ENCODE measurements at regions not wholly inside any gene's neighbourhood (a gene's known extent, or its start where the extent isn't known, plus 50 kb on each side); places are given as distances from the start of the nearest gene placed in this dataset.

DNA sequence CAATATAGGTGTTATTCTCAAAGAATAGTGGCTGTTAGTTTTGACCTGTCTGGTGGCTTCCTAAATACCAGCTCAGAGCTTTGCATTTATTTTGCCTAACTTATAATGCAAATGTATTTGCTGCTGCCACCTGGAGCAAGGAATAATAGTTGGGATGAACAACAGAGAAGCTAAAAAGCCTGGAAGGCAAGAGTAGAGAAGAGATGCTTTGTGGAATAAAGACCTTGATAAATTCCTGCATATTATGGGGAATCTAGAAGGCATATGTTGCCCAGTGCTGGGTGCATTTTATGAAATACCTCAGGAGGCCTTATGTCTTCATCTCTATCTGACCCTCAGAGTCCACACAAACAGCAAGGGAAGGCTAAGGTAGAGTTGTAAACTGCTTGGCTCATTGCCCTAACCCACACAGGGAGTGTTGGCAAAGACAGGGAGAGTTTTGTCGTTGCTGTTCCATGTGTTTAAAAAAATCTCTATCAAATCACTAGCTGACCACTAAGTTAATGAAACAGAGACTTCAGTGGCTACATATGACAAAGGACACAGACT, 53.7 kb upstream of the SCAF11 start:
- TF ChIP-seq CTCF (conservative IDR thresholded peaks at IDR 0.05 in 1 of 2, IDR thresholded peaks at IDR 0.05 in 1 of 2; ENCODE audit: extremely low read depth in 1 of 2, insufficient read depth in 1 of 2, low read depth in 1 of 2, low read length in 2 of 2) (no peak), EZH2 (IDR thresholded peaks at IDR 0.05; ENCODE audit: borderline replicate concordance, low read length) (no peak)

Data from mammary epithelial cell (primary cell).